Esophagus squamous epithelium (tissue), 4 donors: ENCODE measurements at regions not wholly inside any gene's neighbourhood (a gene's known extent, or its start where the extent isn't known, plus 50 kb on each side); places are given as distances from the start of the nearest gene placed in this dataset.

Experiments used
- POLR2A ChIP-seq, 4 donors: fragments of 450-650 bp; IDR thresholded peaks; one replicate each; pipeline ENCODE4 v1.6.1; 2017; ENCODE audit warnings: antibody characterized with exemption in 4 of 4, mild to moderate bottlenecking in 4 of 4, moderate library complexity in 3 of 4
- TF ChIP-seq, protein P1 (sequence below), 6 experiments: fragments of 450-650 bp in 4 of 6; fragments of 200-600 bp in 2 of 6; sonication (generic) in 2 of 6; IDR thresholded peaks; one replicate each; pipeline ENCODE4 v1.5.1; 2016 to 2019; ENCODE audit warnings: antibody characterized with exemption in 6 of 6, mild to moderate bottlenecking in 4 of 6, moderate library complexity in 4 of 6

GRCh38 chr5:104327801-104328200 is 765.2 kb upstream of the NUDT12 start:
- TF ChIP-seq POLR2A (IDR thresholded peaks at IDR 0.05) = no peak
- TF ChIP-seq, protein P1, sequence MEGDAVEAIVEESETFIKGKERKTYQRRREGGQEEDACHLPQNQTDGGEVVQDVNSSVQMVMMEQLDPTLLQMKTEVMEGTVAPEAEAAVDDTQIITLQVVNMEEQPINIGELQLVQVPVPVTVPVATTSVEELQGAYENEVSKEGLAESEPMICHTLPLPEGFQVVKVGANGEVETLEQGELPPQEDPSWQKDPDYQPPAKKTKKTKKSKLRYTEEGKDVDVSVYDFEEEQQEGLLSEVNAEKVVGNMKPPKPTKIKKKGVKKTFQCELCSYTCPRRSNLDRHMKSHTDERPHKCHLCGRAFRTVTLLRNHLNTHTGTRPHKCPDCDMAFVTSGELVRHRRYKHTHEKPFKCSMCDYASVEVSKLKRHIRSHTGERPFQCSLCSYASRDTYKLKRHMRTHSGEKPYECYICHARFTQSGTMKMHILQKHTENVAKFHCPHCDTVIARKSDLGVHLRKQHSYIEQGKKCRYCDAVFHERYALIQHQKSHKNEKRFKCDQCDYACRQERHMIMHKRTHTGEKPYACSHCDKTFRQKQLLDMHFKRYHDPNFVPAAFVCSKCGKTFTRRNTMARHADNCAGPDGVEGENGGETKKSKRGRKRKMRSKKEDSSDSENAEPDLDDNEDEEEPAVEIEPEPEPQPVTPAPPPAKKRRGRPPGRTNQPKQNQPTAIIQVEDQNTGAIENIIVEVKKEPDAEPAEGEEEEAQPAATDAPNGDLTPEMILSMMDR (IDR thresholded peaks at IDR 0.05) = no peak
